GM12874 (cell line): ENCODE measurements at regions not wholly inside any gene's neighbourhood (a gene's known extent, or its start where the extent isn't known, plus 50 kb on each side); places are given as distances from the start of the nearest gene placed in this dataset.

ENCODE experiments used
- TF ChIP-seq, protein P1 (sequence below): IDR thresholded peaks from 2 replicates; pipeline ENCODE4 v1.5.1; 2011; ENCODE audit warnings: low read depth, mild to moderate bottlenecking, control low read depth, low read length, moderate library complexity; ENCODE audit not compliant: insufficient read depth

DNA sequence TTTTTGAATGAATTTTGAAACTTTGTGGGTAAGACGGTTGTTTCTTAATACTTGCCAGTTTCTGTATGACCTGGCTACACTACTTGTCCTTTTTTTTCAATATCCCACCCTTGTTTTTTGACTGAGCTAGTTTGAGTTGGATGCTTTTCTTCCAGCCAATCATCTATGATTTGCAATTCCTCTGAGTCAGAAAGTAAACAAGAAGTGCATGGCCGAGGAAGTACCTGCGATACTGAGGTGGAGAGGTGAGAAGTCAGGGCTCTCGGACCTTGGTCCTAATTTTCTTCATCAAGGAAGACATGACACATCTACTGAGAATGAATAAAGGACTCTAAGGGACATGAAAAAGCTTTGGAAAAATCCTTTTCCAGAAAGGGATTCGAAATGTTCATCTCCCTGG, 185.7 kb downstream of the LINC00237 start:
- TF ChIP-seq, protein P1, sequence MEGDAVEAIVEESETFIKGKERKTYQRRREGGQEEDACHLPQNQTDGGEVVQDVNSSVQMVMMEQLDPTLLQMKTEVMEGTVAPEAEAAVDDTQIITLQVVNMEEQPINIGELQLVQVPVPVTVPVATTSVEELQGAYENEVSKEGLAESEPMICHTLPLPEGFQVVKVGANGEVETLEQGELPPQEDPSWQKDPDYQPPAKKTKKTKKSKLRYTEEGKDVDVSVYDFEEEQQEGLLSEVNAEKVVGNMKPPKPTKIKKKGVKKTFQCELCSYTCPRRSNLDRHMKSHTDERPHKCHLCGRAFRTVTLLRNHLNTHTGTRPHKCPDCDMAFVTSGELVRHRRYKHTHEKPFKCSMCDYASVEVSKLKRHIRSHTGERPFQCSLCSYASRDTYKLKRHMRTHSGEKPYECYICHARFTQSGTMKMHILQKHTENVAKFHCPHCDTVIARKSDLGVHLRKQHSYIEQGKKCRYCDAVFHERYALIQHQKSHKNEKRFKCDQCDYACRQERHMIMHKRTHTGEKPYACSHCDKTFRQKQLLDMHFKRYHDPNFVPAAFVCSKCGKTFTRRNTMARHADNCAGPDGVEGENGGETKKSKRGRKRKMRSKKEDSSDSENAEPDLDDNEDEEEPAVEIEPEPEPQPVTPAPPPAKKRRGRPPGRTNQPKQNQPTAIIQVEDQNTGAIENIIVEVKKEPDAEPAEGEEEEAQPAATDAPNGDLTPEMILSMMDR = no peak

DNA sequence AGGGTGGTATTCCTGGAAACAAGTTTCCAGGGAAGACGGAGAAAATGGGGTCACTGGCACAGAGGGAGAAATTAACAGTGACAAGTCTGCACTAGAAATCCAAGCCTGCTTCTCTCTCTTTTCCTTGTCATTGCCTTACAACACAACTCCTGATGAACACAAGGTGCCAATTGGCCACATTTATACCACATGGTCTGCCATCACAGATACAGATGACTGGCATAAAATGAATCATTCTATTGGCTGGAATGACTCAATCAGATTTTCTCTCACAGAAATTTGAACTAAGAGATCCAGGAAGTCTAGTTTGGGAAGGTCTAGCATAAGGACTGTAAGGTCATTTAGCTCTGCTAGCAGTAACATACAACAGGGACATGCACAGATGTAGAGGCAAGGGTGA, 190.3 kb downstream of the LINC00237 start:
- TF ChIP-seq, protein P1 = no peak

DNA sequence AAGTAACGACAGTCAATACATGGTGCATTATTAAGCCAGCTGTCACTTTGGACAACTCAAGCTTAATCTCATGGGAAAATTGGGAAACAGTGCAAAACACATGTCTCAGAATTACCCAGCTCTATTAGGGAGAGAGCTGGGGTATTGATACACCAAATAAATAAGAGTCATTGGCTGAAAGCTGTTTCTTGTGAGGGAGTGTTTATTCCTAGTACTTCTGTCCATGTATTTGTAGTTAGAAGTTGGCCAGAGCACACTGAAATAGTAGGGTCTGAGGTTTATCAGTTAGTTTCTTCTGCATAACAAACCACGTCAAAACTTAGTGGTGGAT, 192.0 kb upstream of the RALGAPA2 start:
- TF ChIP-seq, protein P1 = no peak

DNA sequence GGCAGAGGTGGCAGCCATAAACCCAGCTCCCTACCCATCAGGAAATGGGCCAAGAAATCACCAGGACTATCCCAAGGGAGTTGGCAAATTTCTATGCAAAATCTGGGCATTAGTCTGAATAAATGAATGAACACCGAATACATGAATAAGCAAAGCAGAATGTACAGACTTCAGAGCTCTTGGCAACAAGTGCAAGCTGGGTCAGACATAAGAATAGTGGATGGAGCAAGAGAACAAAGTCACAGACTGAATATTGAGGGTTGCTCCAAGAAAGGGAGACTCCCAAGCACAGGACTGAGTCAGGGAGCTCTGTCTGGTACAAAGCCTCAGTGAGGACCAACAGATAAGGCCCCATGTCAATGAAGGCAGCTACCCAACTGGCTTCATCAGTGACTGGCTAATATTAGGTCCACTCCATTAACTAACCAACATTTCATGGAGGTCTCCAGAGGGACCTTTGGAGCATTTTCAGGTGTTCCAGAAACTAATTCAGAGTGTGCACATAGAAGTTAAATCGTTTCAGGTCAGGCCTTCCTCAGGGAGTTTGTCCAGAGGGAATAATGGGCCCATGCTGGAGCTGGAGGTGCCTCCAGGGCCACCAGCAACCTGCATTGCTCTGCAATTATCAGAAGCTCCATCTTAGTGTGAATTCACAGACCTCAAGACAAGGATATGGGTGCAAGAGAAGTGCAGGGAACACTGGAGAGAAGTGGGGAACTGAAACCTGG, 191.5 kb upstream of the RALGAPA2 start:
- TF ChIP-seq, protein P1 = no peak

DNA sequence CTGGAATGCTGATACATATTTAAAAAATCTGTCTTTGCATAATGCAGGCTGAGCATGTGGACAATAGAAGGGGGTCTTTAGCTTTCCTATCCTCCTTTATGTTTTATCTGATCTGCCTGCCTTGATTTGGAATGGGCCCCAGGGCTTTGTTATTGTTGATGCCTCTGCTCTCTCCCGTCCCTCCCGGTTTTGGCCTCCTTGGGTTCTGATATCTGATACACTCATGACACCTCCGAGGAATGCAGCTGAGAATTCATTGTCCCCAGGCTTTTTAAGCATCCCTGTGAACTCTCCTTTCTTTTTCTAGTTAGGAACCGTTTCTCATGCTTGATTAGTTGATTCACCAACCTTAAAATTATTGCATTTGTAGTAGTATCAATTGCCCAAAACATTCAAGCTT, 185.5 kb upstream of the RALGAPA2 start:
- TF ChIP-seq, protein P1 = no peak

DNA sequence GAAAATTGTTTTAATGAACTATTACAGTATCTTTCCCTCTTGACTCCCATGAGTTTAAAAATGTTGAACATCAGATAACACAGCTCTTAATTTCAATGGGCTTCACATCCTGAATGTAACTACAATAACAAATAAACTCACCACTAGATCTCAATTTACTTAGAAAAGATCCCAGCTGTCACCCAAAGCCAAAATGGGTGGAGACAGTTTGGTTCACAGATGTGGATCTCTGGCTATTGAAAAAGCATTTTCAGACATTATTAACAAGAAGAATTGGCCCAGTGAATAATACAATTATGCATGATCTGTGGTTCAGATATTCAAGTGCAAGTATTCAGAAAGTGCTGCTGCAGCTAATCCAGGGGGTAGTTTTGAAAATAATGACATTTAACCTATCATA, 184.7 kb upstream of the RALGAPA2 start:
- TF ChIP-seq, protein P1 = no peak

DNA sequence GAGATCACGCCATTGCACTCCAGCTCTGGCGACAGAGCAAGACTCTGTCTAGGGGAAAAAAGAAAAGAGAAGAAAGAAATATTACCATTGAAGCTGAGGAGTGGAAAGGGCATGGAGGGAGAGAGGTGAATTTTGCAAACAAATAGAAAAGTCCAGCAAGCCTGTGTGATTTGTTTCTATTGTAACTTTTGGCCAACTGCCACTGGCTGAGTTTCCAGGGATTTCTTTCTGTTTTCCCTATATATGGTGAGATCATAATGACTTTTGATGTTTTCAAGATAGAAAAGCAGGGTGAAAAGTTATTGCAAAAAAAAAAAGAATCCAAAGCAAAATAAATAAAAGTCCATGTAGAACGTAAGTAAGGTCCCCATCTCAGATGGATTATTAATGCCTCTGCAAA, 184.2 kb upstream of the RALGAPA2 start:
- TF ChIP-seq, protein P1 = no peak
